Activated CD4-positive, alpha-beta T cell treated with anti-CD3 and anti-CD28 coated beads for 36 hours (primary cell): ENCODE measurements at regions not wholly inside any gene's neighbourhood (a gene's known extent, or its start where the extent isn't known, plus 50 kb on each side); places are given as distances from the start of the nearest gene placed in this dataset.

ENCODE experiments used
- ATAC-seq: fragments of 200-7000 bp; cut with Tn5 transposase; one replicate; pipeline ENCODE4 v1.10.0; 2021; ENCODE audit warnings: mild to moderate bottlenecking, moderate library complexity
- CTCF ChIA-PET: fragments of 350-600 bp; sonication (Branson Sonifier 250); formaldehyde crosslinking; loops from one replicate; lab custom pipeline; 2021; ENCODE audit warnings: antibody characterized with exemption; lab: Charles Lee
- POLR2A ChIA-PET: fragments of 350-600 bp; sonication (Branson Sonifier 250); formaldehyde crosslinking; loops from one replicate; lab custom pipeline; 2021; ENCODE audit warnings: antibody characterized with exemption, inconsistent platforms; lab: Charles Lee
- DNase-seq: peaks from one replicate; pipeline ENCODE4 v3.0.0-alpha.2; 2020
- H3K27ac Mint-ChIP-seq: one replicate; pipeline ENCODE4 v1.8.0; 2021; ENCODE audit warnings: mixed read lengths
- H3K27me3 Mint-ChIP-seq: one replicate; pipeline ENCODE4 v1.8.0; 2021; ENCODE audit warnings: mixed read lengths
- H3K36me3 Mint-ChIP-seq: one replicate; pipeline ENCODE4 v1.8.0; 2021; ENCODE audit warnings: low read depth, mixed read lengths
- H3K4me1 Mint-ChIP-seq: one replicate; pipeline ENCODE4 v1.8.0; 2021; ENCODE audit warnings: mixed read lengths
- H3K4me3 Mint-ChIP-seq: one replicate; pipeline ENCODE4 v1.8.0; 2021; ENCODE audit warnings: mild to moderate bottlenecking, moderate library complexity, mixed read lengths
- H3K9me3 Mint-ChIP-seq: one replicate; pipeline ENCODE4 v1.8.0; 2021; ENCODE audit warnings: low read depth, mixed read lengths
- intact Hi-C, 2 experiments: fragments of 100-400 bp; cut with DNase I in 1 of 2; cut with micrococcal nuclease in 1 of 2; formaldehyde crosslinking; loops; one replicate each; pipeline versions ENCODE4 v1.14.2 to v1.15.1; 2022 to 2024; cut with DNase I, micrococcal nuclease

DNA sequence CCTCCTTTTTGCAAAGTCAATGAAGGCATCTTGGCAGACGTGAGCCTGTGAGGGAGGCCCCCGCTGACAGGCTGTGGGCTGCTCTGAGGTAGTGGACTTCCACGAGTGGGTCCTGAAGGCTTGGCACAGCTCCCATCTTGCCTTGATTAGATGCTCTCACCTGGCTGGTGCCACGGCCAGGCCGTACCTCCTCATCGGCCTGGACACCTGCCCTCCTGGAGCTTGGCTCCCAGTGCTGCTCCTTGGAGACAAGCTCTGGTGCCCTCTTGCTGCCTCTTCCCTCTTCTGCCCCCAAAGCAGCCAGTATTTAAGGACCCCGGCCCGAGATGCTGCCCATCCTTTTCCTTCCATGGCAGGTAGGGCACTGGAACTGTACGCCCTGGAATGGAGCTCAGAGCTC is 93.5 kb downstream of the ERMARD start:
- no peak for ATAC-seq
- Mint-ChIP-seq H3K36me3 (no peaks in the 10 kb centered on the region), H3K9me3 (no peaks in the 10 kb centered on the region), H3K27ac (no peak overlapping the region), H3K4me1 (no peaks in the 10 kb centered on the region), H3K27me3 (peaks cover 2% of the 10 kb centered on the region), H3K4me3 (no peak overlapping the region)
- ChIA-PET CTCF (interaction anchor here (0.6 to 1.3 kb wide), 3 partner anchors 11 to 1331 kb away, joined by 3 to 4 read pairs (median 3); no protein-coding TSS in a partner anchor), POLR2A (no interaction called here)
- no peak for DNase-seq
- intact Hi-C loops = no loop called here

DNA sequence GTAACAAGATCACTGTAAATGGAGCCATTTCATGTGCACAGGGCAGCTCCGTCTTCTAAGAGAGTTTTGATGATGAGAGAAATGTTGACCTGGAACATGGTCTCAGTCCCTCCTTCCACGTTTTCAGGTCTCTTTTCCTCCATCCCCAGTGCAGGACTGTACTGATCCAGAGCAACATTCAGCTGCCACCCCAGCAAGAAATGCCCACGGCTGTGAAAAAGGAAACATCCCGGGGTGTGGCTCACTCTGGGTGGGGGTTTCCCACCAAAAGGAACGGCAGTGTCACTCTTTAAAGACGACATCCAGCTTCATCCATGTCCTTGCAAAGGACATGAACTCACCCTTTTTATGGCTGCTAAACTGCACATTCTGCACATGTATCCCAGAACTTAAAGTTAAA is 92.6 kb downstream of the ERMARD start:
- ATAC-seq (no peak), DNase-seq (no peak)
- H3K9me3 Mint-ChIP-seq = no peaks in the 10 kb centered on the region
- H3K4me3 Mint-ChIP-seq = no peak overlapping the region
- intact Hi-C loops = no loop called here
- H3K4me1 Mint-ChIP-seq = no peaks in the 10 kb centered on the region
- POLR2A ChIA-PET = no interaction called here
- H3K27me3 Mint-ChIP-seq = no peaks in the 10 kb centered on the region
- H3K27ac Mint-ChIP-seq = no peak overlapping the region
- CTCF ChIA-PET = interaction anchor here (1.3 kb wide), 1 partner anchor 13 kb away, joined by 10 read pairs; no protein-coding TSS in a partner anchor
- no peaks in the 10 kb centered on the region for H3K36me3 Mint-ChIP-seq

DNA sequence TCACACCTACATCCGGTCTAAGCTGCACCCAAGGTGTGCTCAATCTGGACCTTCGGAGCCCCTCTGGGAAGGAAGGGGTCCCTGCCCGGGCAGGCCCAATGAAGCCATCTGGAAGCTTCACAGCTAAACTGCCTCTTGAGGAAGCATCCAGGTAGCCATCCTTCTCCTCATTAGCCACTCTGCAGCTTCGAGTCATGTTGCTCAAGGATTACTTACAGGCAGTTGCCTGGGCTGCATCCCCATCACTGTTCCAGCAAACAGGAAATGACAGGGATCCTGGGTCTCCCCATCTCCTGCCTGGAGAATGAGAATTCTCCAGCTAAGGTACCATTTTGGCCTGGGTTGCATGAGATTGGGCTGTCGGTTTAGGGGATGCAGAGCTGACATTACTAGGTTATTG is 91.7 kb downstream of the ERMARD start:
- no peak for DNase-seq
- Mint-ChIP-seq H3K4me3 (no peak overlapping the region), H3K36me3 (no peaks in the 10 kb centered on the region), H3K27me3 (no peaks in the 10 kb centered on the region), H3K27ac (no peak overlapping the region), H3K9me3 (no peaks in the 10 kb centered on the region), H3K4me1 (no peaks in the 10 kb centered on the region)
- intact Hi-C loops = no loop called here
- ChIA-PET CTCF (interaction anchor here (0.7 to 1.3 kb wide), 2 partner anchors 12 to 686 kb away, joined by 3 to 10 read pairs; no protein-coding TSS in a partner anchor), POLR2A (no interaction called here)
- no peak for ATAC-seq

DNA sequence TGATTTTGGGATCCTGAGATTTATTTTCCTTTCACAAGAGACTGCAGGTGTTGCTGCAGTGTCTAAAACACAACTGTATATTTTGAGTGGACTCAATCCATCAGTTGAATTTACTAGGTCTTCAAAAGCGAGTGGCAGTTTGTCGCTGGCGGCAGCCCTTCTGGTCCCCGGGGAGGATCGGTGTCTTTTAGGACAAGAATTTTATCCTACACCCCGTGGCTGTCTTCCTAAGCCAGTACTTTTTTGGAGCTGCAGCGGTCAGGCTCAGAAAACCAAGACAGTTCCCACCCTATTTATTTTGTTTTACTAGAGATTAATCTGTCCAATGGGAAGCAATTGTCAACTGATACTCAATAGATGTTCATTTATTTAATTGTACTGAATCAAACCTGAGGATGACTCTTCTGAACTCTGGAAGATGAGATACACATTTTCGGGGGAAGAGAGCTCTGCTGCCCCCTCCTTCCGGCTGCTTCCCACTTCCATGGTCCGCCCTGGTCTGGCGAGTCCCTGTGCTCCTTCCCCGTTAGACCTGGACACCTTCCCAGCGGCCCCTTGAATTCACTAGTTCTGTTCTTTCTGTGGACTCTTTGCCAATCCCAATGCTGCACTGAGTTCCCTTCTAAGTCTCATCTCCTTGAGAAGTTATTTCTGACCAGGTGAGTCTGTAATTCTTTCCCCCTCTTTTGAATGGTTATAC is 90.6 kb downstream of the ERMARD start:
- no peak for DNase-seq
- intact Hi-C loops = no loop called here
- no peaks in the 10 kb centered on the region for H3K9me3 Mint-ChIP-seq
- no peak overlapping the region for H3K27ac Mint-ChIP-seq
- H3K27me3 Mint-ChIP-seq = no peaks in the 10 kb centered on the region
- H3K4me3 Mint-ChIP-seq = no peak overlapping the region
- ATAC-seq = no peak
- H3K36me3 Mint-ChIP-seq = no peaks in the 10 kb centered on the region
- no peaks in the 10 kb centered on the region for H3K4me1 Mint-ChIP-seq
- CTCF ChIA-PET = interaction anchor here (1.6 kb wide), 1 partner anchor 10 kb away, joined by 7 read pairs; no protein-coding TSS in a partner anchor
- POLR2A ChIA-PET = no interaction called here

DNA sequence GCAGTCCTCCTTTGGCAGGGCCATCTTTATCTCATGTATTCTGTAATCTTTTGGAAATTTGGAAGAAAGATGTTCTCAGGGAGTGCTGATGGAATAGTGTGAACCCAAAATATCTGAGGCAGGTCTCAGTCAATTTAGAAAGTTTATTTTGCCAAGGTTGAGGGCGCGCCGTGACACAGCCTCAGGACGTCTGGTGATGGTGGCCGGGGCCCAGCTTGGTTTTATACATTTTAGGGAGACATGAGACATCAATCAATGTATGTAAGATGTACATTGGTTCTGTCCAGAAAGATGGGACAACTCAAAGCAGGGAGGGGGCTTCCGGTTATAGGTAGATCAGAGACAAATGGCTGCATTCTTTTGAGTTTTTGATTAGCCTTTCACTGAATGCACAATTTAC is 89.8 kb downstream of the ERMARD start:
- intact Hi-C loops = no loop called here
- H3K27ac Mint-ChIP-seq = no peak overlapping the region
- H3K27me3 Mint-ChIP-seq = no peaks in the 10 kb centered on the region
- no peak overlapping the region for H3K4me3 Mint-ChIP-seq
- H3K9me3 Mint-ChIP-seq = no peaks in the 10 kb centered on the region
- ATAC-seq = no peak
- ChIA-PET CTCF (interaction anchor here (1.6 kb wide), 1 partner anchor 9 kb away, joined by 7 read pairs; no protein-coding TSS in a partner anchor), POLR2A (no interaction called here)
- no peaks in the 10 kb centered on the region for H3K36me3 Mint-ChIP-seq
- no peak for DNase-seq
- no peaks in the 10 kb centered on the region for H3K4me1 Mint-ChIP-seq

DNA sequence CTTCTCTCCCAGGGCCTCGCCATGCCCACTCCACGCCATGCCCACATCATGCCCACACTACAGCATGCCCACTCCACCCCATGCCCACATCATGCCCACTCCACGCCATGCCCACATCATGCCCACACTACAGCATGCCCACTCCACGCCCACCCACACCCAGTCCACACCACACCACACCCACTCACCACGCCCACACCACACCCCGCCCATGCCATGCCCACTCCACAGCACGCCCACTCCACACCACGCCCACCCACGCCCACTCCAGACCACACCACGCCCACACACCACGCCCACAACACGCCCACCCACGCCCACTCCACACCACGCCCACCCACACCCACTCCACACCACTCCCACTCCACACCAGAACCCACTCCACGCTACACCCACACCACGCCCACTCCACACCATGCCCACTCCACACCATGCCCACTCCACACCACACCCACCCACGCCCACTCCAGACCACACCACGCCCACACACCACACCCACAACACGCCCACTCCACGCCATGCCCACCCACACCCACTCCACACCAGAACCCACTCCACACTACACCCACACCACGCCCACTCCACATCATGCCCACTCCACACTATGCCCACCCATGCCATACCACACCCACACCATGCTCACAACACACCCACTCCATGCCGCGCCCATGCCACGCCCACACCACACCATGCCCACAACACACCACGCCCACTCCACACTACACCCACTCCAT is 88.6 kb downstream of the ERMARD start:
- Mint-ChIP-seq H3K36me3 (no peaks in the 10 kb centered on the region), H3K27ac (no peak overlapping the region), H3K27me3 (peaks cover 4% of the 10 kb centered on the region), H3K9me3 (no peaks in the 10 kb centered on the region), H3K4me3 (no peak overlapping the region), H3K4me1 (no peaks in the 10 kb centered on the region)
- ATAC-seq (no peak), DNase-seq (no peak)
- ChIA-PET POLR2A (no interaction called here), CTCF (no interaction called here)
- intact Hi-C loops = no loop called here

DNA sequence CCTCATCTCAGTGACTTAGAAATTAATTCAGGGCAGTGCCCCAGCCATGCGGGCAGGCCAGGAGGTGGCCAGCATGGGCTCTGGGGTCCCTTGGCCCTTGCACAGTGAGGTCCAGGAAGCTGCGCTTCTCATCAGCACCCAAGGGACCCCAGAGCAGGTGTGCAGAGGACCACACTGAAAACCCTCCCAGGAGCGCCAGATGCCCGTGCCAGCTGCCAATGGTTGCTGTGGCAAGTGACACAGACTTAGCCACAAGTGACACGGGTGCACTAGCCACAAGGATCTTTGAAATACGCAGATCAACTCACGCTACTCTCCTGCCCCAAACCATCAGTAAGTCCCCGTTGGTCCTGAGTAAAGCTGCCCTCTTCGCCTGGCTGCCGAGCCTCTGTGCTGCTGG is 88.1 kb downstream of the ERMARD start:
- CTCF ChIA-PET = no interaction called here
- Mint-ChIP-seq H3K4me1 (no peaks in the 10 kb centered on the region), H3K4me3 (no peak overlapping the region), H3K27me3 (peaks cover 9% of the 10 kb centered on the region), H3K36me3 (no peaks in the 10 kb centered on the region), H3K9me3 (no peaks in the 10 kb centered on the region), H3K27ac (no peak overlapping the region)
- no peak for ATAC-seq
- POLR2A ChIA-PET = no interaction called here
- DNase-seq = no peak
- intact Hi-C loops = no loop called here

DNA sequence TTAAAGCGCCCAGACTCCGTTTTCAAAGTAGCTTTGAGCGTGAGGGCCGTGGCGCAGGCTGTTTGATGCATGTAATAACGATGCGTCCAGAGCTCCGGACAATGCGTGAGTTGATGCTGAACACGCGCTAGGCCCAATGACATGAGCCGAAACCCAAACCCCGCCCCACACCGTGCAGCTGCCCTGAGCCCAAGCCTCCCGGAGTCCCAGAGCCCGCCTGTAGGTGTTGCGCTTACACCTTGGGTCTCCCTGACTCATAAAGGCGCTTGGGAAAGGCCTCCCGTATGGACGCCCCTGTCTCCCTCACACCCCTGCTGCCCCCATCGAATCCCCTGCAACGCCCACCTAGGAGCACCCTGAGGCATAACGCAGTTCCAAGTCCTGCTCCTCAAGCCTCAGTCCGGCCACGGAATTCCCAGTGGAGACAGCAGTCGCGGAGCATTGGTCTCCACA is 87.6 kb downstream of the ERMARD start:
- no peak overlapping the region for H3K4me3 Mint-ChIP-seq
- ATAC-seq = no peak
- H3K4me1 Mint-ChIP-seq = no peaks in the 10 kb centered on the region
- no peaks in the 10 kb centered on the region for H3K9me3 Mint-ChIP-seq
- ChIA-PET CTCF (no interaction called here), POLR2A (no interaction called here)
- peaks cover 10% of the 10 kb centered on the region for H3K27me3 Mint-ChIP-seq
- H3K36me3 Mint-ChIP-seq = no peaks in the 10 kb centered on the region
- DNase-seq = no peak
- intact Hi-C loops = no loop called here
- no peak overlapping the region for H3K27ac Mint-ChIP-seq

DNA sequence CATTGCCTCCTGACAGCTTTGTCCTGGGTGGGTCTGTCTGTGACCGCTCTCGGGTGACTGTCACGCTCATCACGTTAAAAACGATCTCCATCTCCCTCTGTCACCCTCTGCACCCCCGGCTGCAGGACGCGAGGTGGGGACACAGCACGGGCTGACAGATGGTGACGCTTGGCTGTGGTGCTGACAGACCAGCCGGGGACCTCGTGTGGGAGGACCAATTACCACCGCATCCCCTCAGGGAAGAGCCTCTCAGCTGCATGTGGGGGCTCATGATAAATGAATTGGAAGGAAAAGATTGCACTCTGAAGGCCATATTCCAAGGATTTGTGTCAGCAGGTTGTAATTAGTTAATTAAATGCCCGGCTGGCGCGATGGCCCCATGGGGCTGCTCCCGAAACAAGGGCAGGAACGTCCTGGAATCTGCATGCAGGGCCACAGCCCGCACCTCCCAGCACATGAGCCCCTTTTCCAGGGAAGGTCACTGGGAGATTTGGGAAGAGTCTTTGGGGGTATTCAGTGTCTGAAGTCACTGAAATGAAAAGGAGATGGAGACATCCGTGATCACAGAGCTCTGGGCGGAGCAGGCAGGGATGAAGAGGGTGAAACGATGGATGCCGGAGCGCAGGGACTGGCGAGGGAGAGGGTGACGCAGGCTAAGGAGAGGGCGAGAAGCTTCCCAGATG is 87.1 kb downstream of the ERMARD start:
- no peaks in the 10 kb centered on the region for H3K9me3 Mint-ChIP-seq
- DNase-seq = no peak
- ATAC-seq = no peak
- H3K27me3 Mint-ChIP-seq = peaks cover 14% of the 10 kb centered on the region
- intact Hi-C loops = no loop called here
- H3K27ac Mint-ChIP-seq = no peak overlapping the region
- no peak overlapping the region for H3K4me3 Mint-ChIP-seq
- CTCF ChIA-PET = no interaction called here
- H3K36me3 Mint-ChIP-seq = no peaks in the 10 kb centered on the region
- no peaks in the 10 kb centered on the region for H3K4me1 Mint-ChIP-seq
- POLR2A ChIA-PET = no interaction called here

DNA sequence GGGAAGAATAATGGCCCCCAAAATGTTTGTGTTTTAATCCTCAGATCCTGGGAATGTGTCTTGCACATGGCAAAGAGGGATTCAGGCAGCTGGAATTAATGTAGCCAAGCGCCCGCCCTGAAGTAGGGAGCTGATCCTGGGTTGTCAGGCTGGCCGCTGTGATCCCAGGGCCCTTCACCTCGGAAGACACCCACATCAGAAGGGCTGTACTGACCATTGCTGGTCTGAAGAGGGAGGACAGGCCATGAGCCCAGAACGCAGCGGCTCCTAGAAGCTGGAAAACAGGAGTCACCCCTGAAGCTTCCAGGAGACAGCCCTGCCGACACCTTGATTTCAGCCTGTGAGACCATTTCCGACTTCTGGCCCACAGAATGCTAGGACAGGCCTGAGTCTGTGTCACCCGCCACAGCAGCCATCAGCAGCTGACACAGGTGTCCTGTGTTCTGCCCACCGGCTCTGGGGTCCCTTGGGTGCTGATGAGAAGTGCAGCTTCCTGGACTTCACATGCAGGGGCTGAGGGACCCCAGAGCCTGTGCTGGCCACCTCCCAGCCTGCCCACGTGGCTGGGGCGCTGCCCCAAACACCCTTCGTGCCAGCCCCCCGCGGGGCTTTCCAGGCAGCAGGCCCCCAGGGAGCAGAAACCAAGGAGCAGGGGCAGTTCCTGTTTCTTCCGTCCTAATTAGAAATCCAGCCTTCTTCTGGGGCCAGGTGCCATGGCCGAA is 86.3 kb downstream of the ERMARD start:
- no peaks in the 10 kb centered on the region for H3K36me3 Mint-ChIP-seq
- ATAC-seq (no peak), DNase-seq (no peak)
- intact Hi-C loops = no loop called here
- ChIA-PET CTCF (interaction anchor here (1.4 to 1.7 kb wide), 3 partner anchors 16 to 680 kb away, joined by 3 to 7 read pairs (median 4); no protein-coding TSS in a partner anchor), POLR2A (no interaction called here)
- H3K27ac Mint-ChIP-seq = no peak overlapping the region
- H3K27me3 Mint-ChIP-seq = peaks cover 20% of the 10 kb centered on the region
- H3K4me1 Mint-ChIP-seq = no peaks in the 10 kb centered on the region
- no peaks in the 10 kb centered on the region for H3K9me3 Mint-ChIP-seq
- no peak overlapping the region for H3K4me3 Mint-ChIP-seq

DNA sequence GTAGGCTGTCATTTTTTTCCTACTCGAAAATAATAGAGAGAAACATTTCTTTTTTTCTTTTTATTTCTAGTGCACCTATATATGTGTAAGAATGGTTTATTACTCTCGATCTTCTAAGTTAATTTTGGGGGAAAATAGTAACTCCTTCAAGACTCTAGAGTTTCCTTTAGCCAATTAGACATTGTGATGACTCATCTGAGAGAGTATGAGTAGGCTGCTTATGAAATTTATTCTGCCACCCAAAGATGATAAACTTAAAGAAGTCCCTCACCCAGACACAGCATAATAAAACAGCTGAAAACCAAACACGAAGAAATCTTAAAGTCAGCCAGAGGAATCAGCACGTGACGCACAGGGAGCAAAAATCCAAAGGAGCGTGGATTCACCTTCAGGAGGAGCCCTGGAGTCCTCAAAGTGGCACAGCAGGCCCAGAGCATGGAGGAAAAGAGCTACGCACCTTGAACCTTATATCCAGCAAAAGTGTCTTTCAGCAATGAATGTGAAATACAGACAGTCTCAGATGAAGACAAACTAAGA is 81.9 kb downstream of the ERMARD start:
- DNase-seq (no peak), ATAC-seq (no peak)
- Mint-ChIP-seq H3K27me3 (peaks cover 26% of the 10 kb centered on the region), H3K27ac (no peak overlapping the region), H3K4me3 (no peak overlapping the region), H3K4me1 (no peaks in the 10 kb centered on the region), H3K9me3 (no peaks in the 10 kb centered on the region), H3K36me3 (no peaks in the 10 kb centered on the region)
- CTCF ChIA-PET = interaction anchor here (0.6 to 1.3 kb wide), 4 partner anchors 20 to 684 kb away, joined by 3 to 4 read pairs (median 3); no protein-coding TSS in a partner anchor
- intact Hi-C loops = loop anchor here (5.0 kb wide), 2 partner anchors 159 to 459 kb away; partner anchors contain the start of gene DLL1 (in 1 of the 2)
- POLR2A ChIA-PET = no interaction called here
